ENCODE measurements at regions not wholly inside any gene's neighbourhood (a gene's known extent, or its start where the extent isn't known, plus 50 kb on each side); places are given as distances from the start of the nearest gene placed in this dataset.
"Not testable (repeated sequence)": the region's sequence is repeated elsewhere in the genome, so short reads cannot be mapped to it uniquely, and the experiment has no call there.

DNA sequence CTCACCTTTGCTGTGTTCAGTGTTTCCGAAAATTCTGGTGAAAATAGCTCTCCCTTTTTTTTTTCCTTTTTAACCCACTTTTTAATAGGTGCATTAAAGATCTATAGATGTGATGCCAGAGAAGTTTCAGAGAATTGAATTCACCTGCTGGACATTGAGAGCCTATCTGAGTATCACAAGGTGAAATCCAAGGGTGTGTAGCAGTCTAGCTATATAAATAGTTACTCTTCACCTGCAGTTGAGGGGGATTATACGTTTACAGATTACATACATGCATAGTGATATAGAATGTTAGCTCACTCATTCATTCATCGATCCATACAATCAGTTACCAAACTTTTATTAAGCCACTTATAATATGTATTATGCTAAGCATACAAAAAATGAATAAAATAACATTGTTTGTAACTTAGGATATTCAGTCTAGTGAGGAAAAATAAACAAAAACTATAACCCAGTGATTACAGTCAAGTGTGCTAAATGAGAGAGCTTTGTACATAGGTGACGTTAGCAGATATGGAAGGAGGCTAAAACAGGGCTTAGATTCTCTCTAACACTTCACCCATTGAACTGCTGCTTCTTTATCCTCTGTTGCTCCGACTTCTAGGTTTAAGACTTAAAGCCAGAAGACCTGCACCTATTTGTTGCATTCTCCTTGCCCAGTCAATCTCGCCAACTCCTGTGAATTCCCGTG is 769.0 kb downstream of the STIM2 start:
- no peak for DNase-seq

- no peak for DNase-seq
Observed at GRCh38 chr4:27635936-27636913, 775.6 kb downstream of the STIM2 start.

GRCh38 chr4:27638163-27638915 is 777.7 kb downstream of the STIM2 start:
- no peak for DNase-seq

DNA sequence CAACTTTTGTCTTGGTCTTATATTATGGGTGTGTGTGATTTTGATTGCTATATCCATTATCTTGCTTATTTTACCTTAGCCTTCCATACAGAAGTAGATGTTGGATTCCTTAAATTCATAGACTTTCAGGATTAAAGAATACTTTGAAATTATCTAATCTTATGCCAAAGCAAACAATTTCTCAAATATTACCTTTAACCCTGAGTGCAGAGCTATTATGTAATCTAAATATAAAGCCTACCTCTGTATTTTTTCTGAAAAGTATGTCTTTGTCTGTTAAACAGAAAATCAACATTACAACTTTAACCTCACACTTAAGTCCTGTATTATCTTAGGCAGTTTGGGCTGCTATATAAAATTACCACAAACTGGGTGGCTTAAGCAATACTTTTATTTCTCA is 782.5 kb downstream of the STIM2 start:
- no peak for DNase-seq

DNA sequence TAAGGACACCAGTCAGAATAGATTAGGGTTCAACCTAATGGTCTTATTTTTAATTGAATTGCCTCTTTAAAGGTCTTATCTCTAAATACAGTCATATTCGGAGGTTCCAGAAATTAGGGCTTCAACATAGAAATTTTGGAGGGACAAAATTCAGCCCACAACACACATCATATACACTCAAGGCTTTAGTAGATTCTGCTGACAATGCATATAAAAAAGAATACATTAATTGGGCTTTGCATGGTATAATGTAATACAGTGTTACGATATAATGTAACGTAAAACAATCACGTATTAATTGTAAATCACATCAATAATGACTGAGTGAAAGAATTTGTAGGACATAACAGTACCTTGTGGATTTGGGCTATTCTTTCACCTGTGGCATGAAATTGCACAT is 787.8 kb downstream of the STIM2 start:
- no peak for DNase-seq

- no peak for DNase-seq
Observed at GRCh38 chr4:27662426-27662825, 801.8 kb downstream of the STIM2 start.

- DNase-seq = peak in 4 of 56 donors; percentile 1 to 16 (median 2)
Observed at GRCh38 chr4:27666943-27667342, 806.3 kb downstream of the STIM2 start.

GRCh38 chr4:27668001-27668400 is 807.4 kb downstream of the STIM2 start:
- DNase-seq = no peak

DNA sequence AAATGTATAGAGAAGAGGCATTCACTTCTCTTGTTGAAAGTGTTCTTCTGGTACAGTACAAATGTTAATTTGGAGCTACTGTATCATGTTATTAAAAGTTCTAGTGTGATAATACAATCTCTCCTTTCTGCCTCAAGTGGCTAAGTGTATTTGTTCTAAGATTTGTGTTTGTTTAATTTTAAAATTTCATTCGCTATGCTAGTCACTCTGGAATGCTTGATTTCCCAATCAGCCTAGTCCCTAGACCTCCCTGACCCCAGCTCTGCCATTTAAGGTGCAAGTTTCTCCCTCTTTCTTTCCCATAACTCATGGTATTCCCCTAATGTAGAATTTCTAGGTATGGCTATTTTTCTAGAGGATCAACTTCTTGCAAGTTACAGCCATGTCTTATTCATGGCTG is 817.4 kb downstream of the STIM2 start:
- no peak for DNase-seq

GRCh38 chr4:27684610-27685011 is 824.0 kb downstream of the STIM2 start:
- DNase-seq = peak in 51 of 56 donors; percentile 1 to 84 (median 40)

GRCh38 chr4:27685091-27685490 is 824.5 kb downstream of the STIM2 start:
- no peak for DNase-seq

- no peak for DNase-seq
Observed at GRCh38 chr4:27685947-27686346, 825.3 kb downstream of the STIM2 start.

- DNase-seq = peak in 3 of 56 donors; percentile 0 to 7 (median 5)
Observed at GRCh38 chr4:27692158-27692557, 831.5 kb downstream of the STIM2 start.

DNA sequence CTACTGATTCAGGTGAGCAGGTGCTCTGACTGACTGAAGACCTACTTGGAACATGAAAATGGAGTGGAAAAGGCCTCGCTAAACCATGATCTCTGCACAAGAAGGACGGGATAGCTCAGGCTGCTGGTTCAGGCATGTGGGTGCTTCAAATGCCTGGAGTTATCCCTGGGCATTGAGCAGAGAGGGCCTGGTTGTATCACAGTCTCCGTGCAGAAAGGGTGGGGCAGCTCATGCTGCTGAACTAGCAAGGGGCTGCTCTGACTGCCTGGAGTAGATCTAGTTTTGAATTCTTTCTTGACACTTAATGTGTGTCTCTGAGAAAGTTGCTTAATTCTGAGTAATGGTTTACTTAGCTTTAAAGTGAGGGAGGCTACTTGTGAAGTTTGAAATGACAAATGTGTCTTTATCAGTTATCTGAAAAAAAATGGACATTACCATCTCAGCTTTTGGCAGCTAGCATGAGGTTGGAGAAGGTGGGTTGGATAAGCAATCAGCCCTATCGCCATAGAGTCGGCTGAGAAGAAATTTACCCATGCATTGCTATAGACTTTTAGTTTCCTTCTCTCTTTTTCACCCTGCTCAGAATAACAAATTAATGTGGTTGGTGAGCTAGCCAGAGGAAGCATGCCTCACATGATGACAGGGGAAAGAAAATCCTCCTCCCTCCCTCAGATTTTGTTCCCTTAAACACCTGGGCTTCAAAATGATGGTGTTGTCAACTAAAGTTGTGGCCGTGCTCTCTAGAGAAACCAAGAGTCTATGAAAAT is 832.4 kb downstream of the STIM2 start:
- DNase-seq = no peak

DNA sequence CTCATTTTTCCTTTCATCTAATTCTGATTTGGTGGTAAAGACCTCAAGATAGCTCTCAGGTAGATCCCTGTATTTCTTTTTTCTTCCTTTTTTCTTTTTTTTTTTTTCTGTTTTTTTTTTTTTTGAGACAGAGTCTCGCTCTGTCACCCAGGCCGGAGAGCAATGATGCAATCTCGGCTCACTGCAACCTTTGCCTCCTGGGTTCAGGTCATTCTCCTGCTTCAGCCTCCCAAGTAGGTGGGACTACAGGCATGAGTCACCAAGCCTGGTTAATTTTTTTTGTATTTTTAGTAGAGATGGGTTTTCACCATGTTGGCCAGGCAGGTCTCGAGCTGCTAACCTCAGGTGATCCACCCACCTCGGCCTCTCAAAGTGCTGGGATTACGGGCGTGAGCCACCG is 835.6 kb downstream of the STIM2 start:
- not testable (repeated sequence) for DNase-seq

- DNase-seq = no peak
Observed at GRCh38 chr4:27701606-27702005, 841.0 kb downstream of the STIM2 start.

DNA sequence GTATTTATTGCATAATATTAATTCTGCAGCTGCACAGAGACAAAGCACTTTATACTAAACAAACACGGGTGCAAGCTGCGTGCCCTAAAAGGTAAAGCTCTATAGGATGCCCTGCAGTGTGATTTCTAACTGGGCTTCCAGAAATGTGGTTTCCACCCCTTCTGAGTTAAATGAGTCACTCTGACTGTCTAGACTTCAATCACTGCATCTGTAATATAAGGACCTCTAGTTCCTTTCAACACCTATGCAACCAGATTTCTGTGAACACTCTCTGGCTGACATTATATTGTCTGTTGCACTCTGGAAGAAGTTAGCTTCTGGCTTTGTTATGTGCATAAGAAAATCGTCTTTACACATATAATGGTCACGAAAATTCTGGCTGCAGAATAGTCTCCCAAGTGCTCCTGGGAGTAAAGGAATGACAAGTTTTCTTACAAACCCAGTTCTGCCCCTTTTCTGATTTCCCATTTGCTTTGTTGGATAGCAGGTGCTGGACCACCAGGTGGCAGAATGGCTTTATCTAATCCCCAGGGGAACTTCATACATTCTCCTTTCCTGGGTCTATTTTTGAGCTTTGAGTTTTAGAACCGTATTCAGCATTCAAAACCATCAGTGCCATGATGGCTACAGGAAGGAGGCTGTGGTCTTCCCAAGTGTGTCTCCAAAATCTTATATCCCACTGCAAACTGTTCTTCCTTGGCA is 842.2 kb downstream of the STIM2 start:
- peak in 20 of 56 donors; percentile 0 to 64 (median 10) for DNase-seq

DNA sequence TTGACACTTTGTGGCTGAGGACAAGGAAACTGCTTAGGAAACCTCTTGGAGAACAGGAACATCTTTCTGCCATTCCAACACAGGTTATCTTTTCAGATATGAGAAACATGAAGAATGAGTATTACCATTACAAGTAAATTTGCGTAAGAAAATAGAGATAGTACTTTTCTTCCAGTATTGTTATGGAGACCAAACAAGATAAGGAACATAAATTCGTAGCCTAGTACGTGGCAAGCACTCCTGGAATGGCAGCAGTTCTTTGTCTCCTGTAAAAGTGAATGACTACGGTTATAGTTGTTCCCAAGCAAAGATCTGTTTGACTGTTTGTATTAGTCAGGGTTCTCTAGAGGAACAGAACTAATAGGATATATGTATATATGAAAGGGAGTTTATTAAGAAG is 843.1 kb downstream of the STIM2 start:
- DNase-seq = no peak

DNA sequence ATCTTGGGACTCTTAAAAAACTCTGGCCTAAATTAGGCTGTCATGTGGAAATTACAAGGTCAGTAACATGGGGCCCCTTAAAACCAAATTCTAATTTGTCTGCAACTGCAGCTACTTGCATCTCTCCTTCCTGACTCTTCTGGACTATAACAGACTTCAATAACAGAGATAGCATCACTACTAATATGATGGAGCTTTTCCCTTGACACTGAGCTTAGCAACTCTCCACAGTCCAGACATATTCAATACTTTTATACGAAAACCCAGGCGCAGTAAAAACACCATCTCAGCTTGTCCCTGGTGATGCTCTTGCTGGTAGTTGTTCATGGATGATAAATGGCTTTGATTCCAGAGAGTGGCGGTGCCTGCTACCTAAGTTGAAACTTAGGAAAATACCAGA is 850.4 kb downstream of the STIM2 start:
- no peak for DNase-seq

DNA sequence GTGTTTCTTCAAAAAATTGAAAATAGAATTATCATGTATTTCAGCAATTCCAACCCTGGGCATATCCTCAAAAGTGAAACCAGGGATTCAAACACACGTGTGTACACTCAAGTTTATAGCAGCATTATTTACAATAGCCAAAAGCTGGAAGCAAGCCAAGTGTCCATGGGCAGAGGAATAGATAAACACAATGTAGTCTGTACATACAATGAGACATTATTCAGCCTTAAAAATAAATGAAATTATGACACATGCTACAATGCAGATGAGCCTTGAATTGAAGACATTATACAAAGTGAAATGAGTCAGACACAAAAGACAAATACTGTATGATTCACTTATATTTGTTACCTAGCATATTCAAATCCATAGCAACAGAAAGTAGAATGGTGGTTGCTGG is 853.4 kb downstream of the STIM2 start:
- DNase-seq = no peak

All from nucleus accumbens (tissue), 56 donors.